ENCODE measurements at regions not wholly inside any gene's neighbourhood (a gene's known extent, or its start where the extent isn't known, plus 50 kb on each side); places are given as distances from the start of the nearest gene placed in this dataset.
"Not testable (repeated sequence)": the region's sequence is repeated elsewhere in the genome, so short reads cannot be mapped to it uniquely, and the experiment has no call there.

- no peak overlapping the region for H3K27ac ChIP-seq
- POLR2A ChIA-PET (ENCODE audit: low non-redundant PET), result no interaction called here
- no peak for DNase-seq (ENCODE audit: low spot score)
- CTCF ChIA-PET, result no interaction called here
- no peak for TF ChIP-seq CTCF (conservative IDR thresholded peaks at IDR 0.05; ENCODE audit: low read depth)
Measured at GRCh38 chr10:44258460-44259089, 126.3 kb downstream of the CXCL12 start.

DNA sequence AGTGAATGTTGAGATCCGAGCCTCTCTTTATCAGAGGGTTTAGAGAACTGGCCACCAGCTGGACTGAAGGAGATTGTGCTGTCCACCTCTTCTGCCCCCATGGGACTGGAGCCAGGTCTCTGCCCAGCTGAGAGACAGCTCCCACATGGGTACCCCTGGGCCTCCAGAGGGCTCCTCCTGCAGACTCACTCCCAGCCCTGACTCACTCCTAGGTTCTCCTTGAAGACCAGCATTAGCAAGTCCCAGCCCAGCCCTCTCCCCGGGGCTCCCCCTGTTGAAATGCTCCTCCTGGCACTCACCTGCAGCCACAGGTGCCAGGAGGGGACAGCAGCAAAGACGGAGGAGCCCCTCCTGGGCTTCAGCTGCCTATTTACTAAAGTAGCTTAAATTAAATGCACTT lies 126.9 kb downstream of the CXCL12 start:
- no peak for TF ChIP-seq CTCF (conservative IDR thresholded peaks at IDR 0.05; ENCODE audit: low read depth)
- DNase-seq (ENCODE audit: low spot score), result no peak
- H3K27ac ChIP-seq, result no peak overlapping the region
- ChIA-PET CTCF (no interaction called here), POLR2A (ENCODE audit: low non-redundant PET) (no interaction called here)

DNA sequence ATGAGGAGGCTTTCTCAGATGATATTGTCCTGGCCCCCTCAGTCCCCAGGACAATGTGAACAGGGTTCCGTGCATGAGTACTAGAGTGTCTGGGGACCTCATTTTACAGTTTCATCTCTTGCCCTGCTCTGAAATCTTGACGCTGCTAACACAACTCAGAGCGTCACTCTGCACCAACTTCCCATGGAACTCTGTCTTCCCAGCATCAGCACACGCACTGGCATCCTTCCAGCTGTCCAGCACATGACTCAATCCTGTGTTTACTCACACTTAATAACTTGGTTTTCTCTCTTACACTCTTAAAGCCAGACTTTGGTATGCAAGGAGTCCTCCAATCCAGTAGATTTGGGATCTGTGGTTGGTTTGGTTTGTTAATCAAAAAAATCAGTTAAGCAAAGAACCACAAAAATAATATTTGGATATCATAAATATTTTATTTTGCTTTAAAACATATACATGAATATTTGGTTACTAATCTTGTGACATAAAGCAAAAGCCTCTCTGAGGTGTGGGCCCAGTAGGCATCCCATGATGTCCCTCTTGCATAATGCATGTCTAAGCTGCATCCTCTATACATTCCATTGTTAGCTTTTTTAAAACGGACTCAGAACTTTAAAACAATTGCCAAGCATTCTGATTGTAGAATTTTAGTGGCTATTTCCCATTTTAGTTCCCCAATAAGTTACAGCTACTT lies 131.0 kb downstream of the CXCL12 start:
- no peak for DNase-seq (ENCODE audit: low spot score)
- CTCF ChIA-PET, result interaction anchor here (0.6 to 0.7 kb wide), 2 partner anchors 154 to 453 kb away, joined by 3 to 4 read pairs; no protein-coding TSS in a partner anchor
- POLR2A ChIA-PET (ENCODE audit: low non-redundant PET), result no interaction called here
- H3K27ac ChIP-seq, result no peak overlapping the region
- TF ChIP-seq CTCF (conservative IDR thresholded peaks at IDR 0.05; ENCODE audit: low read depth), result no peak

DNA sequence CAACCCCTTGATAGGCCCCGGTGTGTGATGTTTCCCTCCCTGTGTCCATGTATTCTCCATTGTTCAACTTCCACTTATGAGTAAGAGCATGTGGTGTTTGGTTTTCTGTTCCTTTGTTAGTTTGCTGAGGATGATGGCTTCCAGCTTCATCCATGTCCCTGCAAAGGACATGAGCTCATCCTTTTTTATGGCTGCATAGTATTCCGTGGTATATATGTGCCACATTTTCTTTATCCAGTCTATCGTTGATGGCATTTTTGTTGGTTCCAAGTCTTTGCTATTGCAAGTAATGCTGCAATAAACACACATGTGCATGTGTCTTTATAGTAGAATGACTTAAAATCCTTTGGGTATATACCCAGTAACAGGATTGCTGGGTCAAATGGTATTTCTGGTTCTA lies 132.3 kb downstream of the CXCL12 start:
- CTCF ChIA-PET, result not testable (repeated sequence)

GRCh38 chr10:44249933-44250332 lies 135.0 kb downstream of the CXCL12 start:
- CTCF ChIA-PET; DNase-seq (ENCODE audit: low spot score); H3K27ac ChIP-seq; POLR2A ChIA-PET (ENCODE audit: low non-redundant PET): not testable (repeated sequence)

More for the DNA sequence above, 132.3 kb downstream of the CXCL12 start:
- POLR2A ChIA-PET (ENCODE audit: low non-redundant PET); H3K27ac ChIP-seq; DNase-seq (ENCODE audit: low spot score): not testable (repeated sequence)

DNA sequence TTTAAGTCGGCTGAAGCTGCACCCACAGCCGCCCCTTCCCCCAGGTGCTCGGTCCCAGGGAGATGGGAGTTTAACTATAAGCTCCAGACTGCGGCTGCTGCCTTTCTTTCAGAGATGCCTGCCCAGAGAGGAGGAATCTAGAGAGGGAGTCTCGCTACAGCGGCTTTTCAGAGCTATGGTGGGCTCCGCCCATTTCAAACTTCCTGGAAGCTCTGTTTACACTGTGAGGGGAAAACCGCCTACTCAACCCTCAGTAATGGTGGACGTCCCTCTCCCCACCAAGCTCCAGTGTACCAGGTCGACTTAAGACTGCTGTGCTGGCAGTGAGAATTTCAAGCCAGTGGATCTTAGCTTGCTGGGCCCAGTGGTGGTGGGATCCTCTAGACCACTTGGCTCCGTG lies 135.4 kb downstream of the CXCL12 start:
- no peak for TF ChIP-seq CTCF (conservative IDR thresholded peaks at IDR 0.05; ENCODE audit: low read depth)
- no peak for DNase-seq (ENCODE audit: low spot score)
- POLR2A ChIA-PET (ENCODE audit: low non-redundant PET), result no interaction called here
- H3K27ac ChIP-seq, result no peak overlapping the region
- CTCF ChIA-PET, result no interaction called here

DNA sequence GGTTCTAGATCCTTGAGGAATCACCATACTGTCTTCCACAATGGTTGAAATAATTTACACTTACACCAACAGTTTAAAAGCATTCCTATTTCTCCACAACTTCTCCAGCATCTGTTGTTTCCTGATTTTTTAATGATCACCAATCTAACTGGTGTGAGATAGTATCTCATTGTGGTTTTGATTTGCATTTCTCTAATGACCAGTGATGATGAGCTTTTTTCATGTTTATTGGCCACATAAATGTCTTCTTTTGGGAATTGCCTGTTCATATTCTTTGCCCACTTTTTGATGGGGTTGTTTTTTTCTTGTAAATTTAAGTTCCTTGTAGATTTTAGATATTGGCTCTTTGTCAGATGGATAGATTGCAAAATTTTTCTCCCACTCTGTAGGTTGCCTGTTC lies 138.2 kb downstream of the CXCL12 start:
- POLR2A ChIA-PET (ENCODE audit: low non-redundant PET); CTCF ChIA-PET; DNase-seq (ENCODE audit: low spot score); H3K27ac ChIP-seq: not testable (repeated sequence)

DNA sequence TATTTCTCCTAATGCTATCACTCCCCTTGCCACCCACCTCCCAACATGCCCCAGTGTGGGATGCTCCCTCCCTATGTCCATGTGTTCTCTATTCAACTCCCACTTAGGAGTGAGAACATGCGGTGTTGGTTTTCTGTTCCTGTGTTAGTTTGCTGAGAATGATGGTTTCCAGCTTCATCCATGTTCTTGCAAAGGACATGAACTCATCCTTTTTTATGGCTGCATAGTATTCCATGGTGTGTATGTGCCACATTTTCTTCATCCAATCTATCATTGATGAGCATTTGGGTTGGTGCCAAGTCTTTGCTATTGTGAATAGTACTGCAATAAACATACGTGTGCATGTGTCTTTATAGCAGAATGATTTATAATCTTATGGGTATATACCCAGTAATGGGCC lies 138.6 kb downstream of the CXCL12 start:
- DNase-seq (ENCODE audit: low spot score); POLR2A ChIA-PET (ENCODE audit: low non-redundant PET); H3K27ac ChIP-seq; CTCF ChIA-PET: not testable (repeated sequence)

DNA sequence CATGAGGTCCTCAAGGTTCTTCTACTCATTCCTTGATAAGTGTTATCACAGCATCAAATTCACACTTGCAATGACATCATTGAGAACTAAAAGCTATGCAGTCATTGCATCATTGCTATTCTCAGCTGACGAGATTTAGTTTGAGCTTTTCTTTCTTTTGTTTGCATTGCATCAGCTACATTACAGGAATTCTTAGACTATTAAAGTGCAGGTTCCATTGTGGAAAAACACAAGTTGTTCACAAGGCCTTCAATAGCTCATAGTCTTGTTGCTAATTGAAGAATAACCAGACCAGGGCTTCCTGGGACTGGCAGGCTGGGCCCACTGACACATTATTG lies 139.3 kb downstream of the CXCL12 start:
- DNase-seq (ENCODE audit: low spot score), result no peak
- CTCF ChIA-PET, result interaction anchor here (0.5 to 0.6 kb wide), 2 partner anchors 176 to 1032 kb away, joined by 3 to 5 read pairs; no protein-coding TSS in a partner anchor
- no peak overlapping the region for H3K27ac ChIP-seq
- TF ChIP-seq CTCF (conservative IDR thresholded peaks at IDR 0.05; ENCODE audit: low read depth), result no peak
- POLR2A ChIA-PET (ENCODE audit: low non-redundant PET), result no interaction called here
